ENCODE measurements at regions not wholly inside any gene's neighbourhood (a gene's known extent, or its start where the extent isn't known, plus 50 kb on each side); places are given as distances from the start of the nearest gene placed in this dataset.

DNA sequence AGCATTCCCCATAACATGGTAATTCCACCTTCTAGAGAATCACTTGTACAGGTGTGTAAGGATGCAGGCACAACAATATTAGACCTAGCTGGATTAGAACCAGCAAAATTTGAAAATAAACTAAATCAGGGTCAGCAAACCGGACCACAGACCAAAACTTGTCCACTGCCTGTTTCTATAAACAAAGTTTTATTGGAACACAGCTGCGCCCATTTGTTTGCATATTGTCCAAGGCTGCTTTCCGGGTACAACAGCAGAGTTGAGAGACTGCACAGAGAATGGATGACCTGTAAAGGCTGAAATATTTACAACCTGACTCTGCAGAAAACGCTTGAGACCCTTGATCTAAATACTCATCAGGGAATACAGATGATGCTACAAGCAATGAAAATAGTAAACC, 73.6 kb upstream of the SLC45A1 start:
- no peak overlapping the region for H3K9ac ChIP-seq (replicated peaks in 1 of 4; ENCODE audit: extremely low read depth in 1 of 4, low read depth in 3 of 4, low read length in 3 of 4)
- POLR2A ChIA-PET (ENCODE audit: partially characterized antibody) = interaction anchor here (0.7 to 1.7 kb wide), 2 partner anchors 137 to 217 kb away, joined by 3 to 5 read pairs; no protein-coding TSS in a partner anchor
- no peak overlapping the region for H2BK5ac ChIP-seq (ENCODE audit: low read depth, low read length)
- H2BK20ac ChIP-seq (ENCODE audit: low read length) = no peak overlapping the region
- CTCF ChIA-PET (ENCODE audit: partially characterized antibody) = interaction anchor here (0.6 kb wide), 2 partner anchors 15 to 28 kb away, joined by 3 to 4 read pairs; no protein-coding TSS in a partner anchor
- no peaks in the 10 kb centered on the region for H3K79me2 ChIP-seq (ENCODE audit: control insufficient read depth in 1 of 2, insufficient read depth in 2 of 2, low read length in 2 of 2)
- no peak for DNase-seq (ENCODE audit: low read depth in 1 of 2, low spot score in 2 of 2)
- H2BK15ac ChIP-seq (ENCODE audit: low read length) = no peak overlapping the region
- H2BK12ac ChIP-seq (ENCODE audit: low read depth, low read length) = no peak overlapping the region
- TF ChIP-seq CHD1 (IDR thresholded peaks at IDR 0.05; ENCODE audit: low read depth, low read length) (no peak), FOSL1 (IDR thresholded peaks at IDR 0.05; ENCODE audit: insufficient read depth, low read depth, low read length) (no peak)
- no peaks in the 10 kb centered on the region; a peak in 1 of 7 replicates for H3K27me3 ChIP-seq (replicated peaks in 1 of 4; ENCODE audit: control insufficient read depth in 3 of 4, extremely low read depth in 1 of 4, insufficient read depth in 3 of 4, low read length in 3 of 4)
- H3K9me3 ChIP-seq (ENCODE audit: insufficient read depth in 2 of 2, low read depth in 1 of 2, low read length in 1 of 2) = no peaks in the 10 kb centered on the region
- no peaks in the 10 kb centered on the region for H3K23me2 ChIP-seq (ENCODE audit: low read depth, low read length)
- no peak overlapping the region for H3K4me2 ChIP-seq (ENCODE audit: insufficient read depth in 1 of 2, low read depth in 2 of 2, low read length in 2 of 2)
- H3K36me3 ChIP-seq (ENCODE audit: control insufficient read depth in 2 of 4, insufficient read depth in 4 of 4, low read length in 3 of 4) = no peaks in the 10 kb centered on the region
- no peak overlapping the region for H4K91ac ChIP-seq (replicated peaks; ENCODE audit: insufficient read length, low read length)
- no peak overlapping the region for H2AFZ ChIP-seq (ENCODE audit: low read length)
- no peak overlapping the region for H2BK120ac ChIP-seq (replicated peaks; ENCODE audit: low read depth, low read length)
- H3K4me3 ChIP-seq (ENCODE audit: extremely low read depth in 1 of 4, insufficient read depth in 2 of 4, low read depth in 3 of 4, low read length in 4 of 4) = no peak overlapping the region
- peaks cover 0 to 8% (median 1%) of the 10 kb centered on the region in 4 experiments; a peak in 3 of 7 replicates for H3K4me1 ChIP-seq (replicated peaks in 1 of 4; ENCODE audit: control insufficient read depth in 3 of 4, insufficient read depth in 4 of 4, low read length in 3 of 4)
- 0 out of 2 replicates have a peak overlapping the region, but pooled peaks have one; percentile 4 for H2AK5ac ChIP-seq (ENCODE audit: low read depth, low read length)
- no peak overlapping the region for H3K56ac ChIP-seq (replicated peaks; ENCODE audit: insufficient read length, low read depth, low read length)
- no peak overlapping the region for H3K27ac ChIP-seq (ENCODE audit: low read depth, low read length)
- H3K79me1 ChIP-seq (ENCODE audit: low read depth, low read length) = no peaks in the 10 kb centered on the region
- H3K14ac ChIP-seq (ENCODE audit: insufficient read length) = no peak overlapping the region
- H4K20me1 ChIP-seq (replicated peaks in 1 of 2; ENCODE audit: control insufficient read depth in 1 of 2, insufficient read depth in 2 of 2, low read length in 2 of 2) = no peaks in the 10 kb centered on the region
- H3K4ac ChIP-seq (replicated peaks; ENCODE audit: insufficient read length, low read depth, low read length) = no peak overlapping the region
- no peak overlapping the region for H4K5ac ChIP-seq (ENCODE audit: insufficient read length, low read depth, low read length)
- no peak overlapping the region for H4K8ac ChIP-seq (ENCODE audit: extremely low read depth, insufficient read depth, low read length)
- no peak for FAIRE-seq
- no peak overlapping the region for H3K23ac ChIP-seq (ENCODE audit: insufficient read length)
- H3K18ac ChIP-seq (ENCODE audit: extremely low read depth, low read length) = no peak overlapping the region
- 77% methylated on average over 4 of the region's 4 CpGs; no CpG with 5 or more reads in 1 of the 2 experiments for WGBS, 2 experiments (ENCODE audit: extremely low coverage in 1 of 2, insufficient coverage in 1 of 2, insufficient read length in 1 of 2, insufficient replicate concordance in 2 of 2, low coverage in 1 of 2, low lambda C conversion rate in 2 of 2, missing lambda C conversion rate in 1 of 2)

Data from H1 (cell line).